ENCODE measurements at regions not wholly inside any gene's neighbourhood (a gene's known extent, or its start where the extent isn't known, plus 50 kb on each side); places are given as distances from the start of the nearest gene placed in this dataset.

DNA sequence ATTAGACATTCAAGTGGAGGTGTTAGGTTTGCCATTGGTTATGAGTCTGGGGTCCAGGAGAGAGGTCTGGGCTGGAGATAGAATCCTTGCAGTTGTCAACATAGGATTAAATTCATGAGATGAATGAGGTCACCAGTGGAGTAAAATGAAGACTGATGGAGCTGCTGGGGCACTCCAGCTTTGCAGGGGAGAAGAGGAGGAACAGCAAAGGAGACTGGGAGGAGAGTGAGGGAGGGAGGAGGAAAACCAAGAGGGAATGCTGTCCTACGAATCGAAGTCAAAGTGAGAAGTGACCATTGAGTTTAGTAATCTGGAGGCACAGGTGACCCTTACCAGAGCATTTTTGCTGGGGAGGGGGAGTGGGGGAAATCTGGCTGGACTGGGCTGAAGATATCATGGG lies 178.2 kb upstream of the NR3C1 start:
- Histone ChIP-seq H3K4me3 (replicated peaks; ENCODE audit: insufficient read depth, low read length) (no peak overlapping the region), H3K27me3 (ENCODE audit: insufficient read depth, poor library complexity, severe bottlenecking) (no peaks in the 10 kb centered on the region), H3K27ac (replicated peaks) (no peak overlapping the region)
- no peak for DNase-seq (ENCODE audit: low read depth in 1 of 2, low spot score in 1 of 2)
- TF ChIP-seq GABPA (IDR thresholded peaks at IDR 0.05; ENCODE audit: low read depth) (no peak), REST (IDR thresholded peaks at IDR 0.05; ENCODE audit: insufficient replicate concordance, low read depth) (no peak), SPI1 (IDR thresholded peaks at IDR 0.05; ENCODE audit: borderline replicate concordance, low read depth) (no peak), CTCF (IDR thresholded peaks at IDR 0.05; ENCODE audit: insufficient read depth, low read length) (no peak), POLR2AphosphoS5 (IDR thresholded peaks at IDR 0.05; ENCODE audit: low read depth) (no peak)

- H3K4me3 ChIP-seq (replicated peaks; ENCODE audit: insufficient read depth, low read length), result no peak overlapping the region
- TF ChIP-seq REST (IDR thresholded peaks at IDR 0.05; ENCODE audit: insufficient replicate concordance, low read depth), result no peak
- no peak for TF ChIP-seq CTCF (IDR thresholded peaks at IDR 0.05; ENCODE audit: insufficient read depth, low read length)
- no peak for TF ChIP-seq POLR2AphosphoS5 (IDR thresholded peaks at IDR 0.05; ENCODE audit: low read depth)
- no peak for TF ChIP-seq GABPA (IDR thresholded peaks at IDR 0.05; ENCODE audit: low read depth)
- no peak for TF ChIP-seq SPI1 (IDR thresholded peaks at IDR 0.05; ENCODE audit: borderline replicate concordance, low read depth)
- H3K27ac ChIP-seq (replicated peaks), result no peak overlapping the region
- DNase-seq (ENCODE audit: low read depth in 1 of 2, low spot score in 1 of 2), result no peak
- H3K27me3 ChIP-seq (ENCODE audit: insufficient read depth, poor library complexity, severe bottlenecking), result no peaks in the 10 kb centered on the region
Observed at GRCh38 chr5:143581147-143581546, 177.7 kb upstream of the NR3C1 start.

DNA sequence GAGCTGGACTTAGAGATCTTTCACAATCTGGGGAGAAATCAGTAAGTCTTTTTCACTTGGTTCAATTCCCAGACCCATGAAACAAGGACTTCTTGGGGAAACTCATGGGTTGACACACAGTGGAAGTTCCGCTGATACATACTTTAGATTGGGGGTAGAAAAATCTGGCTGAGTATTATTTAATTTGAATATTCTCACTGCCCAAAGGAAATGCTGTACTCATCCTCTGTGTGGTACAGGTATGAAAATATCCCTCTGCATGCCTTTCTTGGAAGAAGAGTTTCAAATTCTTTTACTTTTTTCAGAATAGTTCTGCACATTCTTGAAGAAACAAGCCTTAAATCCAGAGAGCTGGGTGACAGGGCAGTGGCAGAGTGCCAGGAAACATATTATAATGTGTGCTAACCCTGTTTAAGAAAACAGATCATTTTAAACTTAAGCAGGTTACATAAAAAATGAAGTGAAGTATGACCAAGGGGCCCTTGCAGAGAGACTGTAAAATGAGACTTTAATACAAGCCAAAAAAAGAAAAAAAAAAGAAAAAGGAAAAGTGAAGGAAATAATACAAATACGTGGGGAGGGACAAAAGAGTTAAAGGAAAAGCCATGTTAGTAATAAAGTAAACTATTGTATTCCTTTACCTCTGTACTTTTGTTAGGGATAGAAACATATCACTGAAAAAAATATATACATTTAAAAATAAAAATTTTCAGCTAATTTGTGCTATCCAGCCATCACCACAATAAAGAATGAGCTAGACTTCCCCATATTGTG lies 173.4 kb upstream of the NR3C1 start:
- Histone ChIP-seq H3K27ac (replicated peaks) (no peak overlapping the region), H3K4me3 (replicated peaks; ENCODE audit: insufficient read depth, low read length) (no peak overlapping the region), H3K27me3 (ENCODE audit: insufficient read depth, poor library complexity, severe bottlenecking) (no peaks in the 10 kb centered on the region)
- no peak for TF ChIP-seq POLR2AphosphoS5 (IDR thresholded peaks at IDR 0.05; ENCODE audit: low read depth)
- no peak for TF ChIP-seq SPI1 (IDR thresholded peaks at IDR 0.05; ENCODE audit: borderline replicate concordance, low read depth)
- TF ChIP-seq CTCF (IDR thresholded peaks at IDR 0.05; ENCODE audit: insufficient read depth, low read length), result no peak
- TF ChIP-seq GABPA (IDR thresholded peaks at IDR 0.05; ENCODE audit: low read depth), result no peak
- no peak for TF ChIP-seq REST (IDR thresholded peaks at IDR 0.05; ENCODE audit: insufficient replicate concordance, low read depth)
- no peak for DNase-seq (ENCODE audit: low read depth in 1 of 2, low spot score in 1 of 2)

Measured in HL-60 (cell line).